Smooth muscle cell (in vitro differentiated cells): ENCODE measurements at regions not wholly inside any gene's neighbourhood (a gene's known extent, or its start where the extent isn't known, plus 50 kb on each side); places are given as distances from the start of the nearest gene placed in this dataset.

Source experiments
- DNase-seq: peaks from one replicate; lab custom pipeline; 2025; ENCODE audit not compliant: unreplicated experiment; lab: John Stamatoyannopoulos, UW
- H2AFZ ChIP-seq: fragments of 200-600 bp; sonication (generic); 2 replicates; pipeline ENCODE4 v1.6.0; 2016; ENCODE audit warnings: antibody characterized with exemption, low read depth, mild to moderate bottlenecking
- H3F3A ChIP-seq: fragments of 200-600 bp; sonication (generic); 2 replicates; pipeline ENCODE4 v1.6.0; 2017; ENCODE audit warnings: antibody characterized with exemption, low read depth
- H3K27ac ChIP-seq: fragments of 200-600 bp; sonication (generic); 2 replicates; pipeline ENCODE4 v1.5.1; 2016; ENCODE audit warnings: low read depth, mild to moderate bottlenecking
- H3K27me3 ChIP-seq: fragments of 200-600 bp; sonication (generic); 2 replicates; pipeline ENCODE4 v1.6.1; 2016; ENCODE audit warnings: low read depth, mild to moderate bottlenecking
- H3K36me3 ChIP-seq: fragments of 200-600 bp; sonication (generic); 2 replicates; pipeline ENCODE4 v1.5.1; 2016; ENCODE audit warnings: low read depth
- H3K4me1 ChIP-seq: fragments of 200-600 bp; sonication (generic); 2 replicates; pipeline ENCODE4 v1.5.1; 2016; ENCODE audit warnings: low read depth
- H3K4me2 ChIP-seq: fragments of 200-600 bp; sonication (generic); 2 replicates; pipeline ENCODE4 v1.6.0; 2016; ENCODE audit warnings: mild to moderate bottlenecking
- H3K4me3 ChIP-seq: fragments of 200-600 bp; sonication (generic); 2 replicates; pipeline ENCODE4 v1.5.1; 2016; ENCODE audit warnings: mild to moderate bottlenecking
- H3K79me2 ChIP-seq: fragments of 200-600 bp; sonication (generic); 2 replicates; pipeline ENCODE4 v1.6.0; 2016; ENCODE audit warnings: low read depth, mild to moderate bottlenecking
- H3K9ac ChIP-seq: fragments of 200-600 bp; sonication (generic); 2 replicates; pipeline ENCODE4 v1.6.0; 2016; ENCODE audit warnings: low read depth
- H3K9me3 ChIP-seq: fragments of 200-600 bp; sonication (generic); replicated peaks from 2 replicates; pipeline ENCODE4 v1.5.1; 2016; ENCODE audit warnings: low read depth
- H4K20me1 ChIP-seq: fragments of 200-600 bp; sonication (generic); 2 replicates; pipeline ENCODE4 v1.6.0; 2016; ENCODE audit warnings: low read depth
- CTCF ChIP-seq: fragments of 200-600 bp; sonication (generic); IDR thresholded peaks from 2 replicates; pipeline ENCODE4 v1.5.1; 2017; ENCODE audit warnings: borderline replicate concordance, mild to moderate bottlenecking, antibody characterized with exemption; ENCODE audit not compliant: insufficient read depth, poor library complexity, severe bottlenecking
- WGBS: methylation state at CpG from one replicate; pipeline ENCODE4 v1.1.7; 2016; ENCODE audit warnings: low lambda C conversion rate; 5-methylcytosine and 5-hydroxymethylcytosine counted together

DNA sequence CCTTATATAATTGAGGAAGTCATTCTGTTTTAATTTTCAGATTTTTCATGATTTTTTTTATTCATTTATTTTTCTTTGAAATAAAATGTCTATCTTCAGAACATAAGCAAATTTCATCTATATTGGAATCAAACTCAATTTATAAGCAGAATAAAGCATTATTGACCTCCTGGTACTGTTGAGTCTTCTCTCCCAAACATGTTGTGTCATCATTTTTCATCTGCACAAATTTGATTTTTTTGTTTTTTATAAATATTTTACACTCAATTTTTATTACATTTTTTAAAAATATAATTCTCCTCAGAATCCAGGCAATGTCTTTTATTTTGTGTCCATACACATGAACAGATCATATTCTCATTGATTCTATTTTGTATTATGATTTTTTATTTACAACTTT lies 2363.9 kb downstream of the TP53TG3F start:
- H3K9me3 ChIP-seq: peaks cover 4% of the 10 kb centered on the region
- H3F3A ChIP-seq: no peaks in the 10 kb centered on the region
- no peaks in the 10 kb centered on the region for H4K20me1 ChIP-seq
- TF ChIP-seq CTCF: no peak
- no peaks in the 10 kb centered on the region for H3K4me1 ChIP-seq
- H3K27me3 ChIP-seq: no peaks in the 10 kb centered on the region
- DNase-seq: no peak
- H3K27ac ChIP-seq: no peak overlapping the region
- no peak overlapping the region for H3K4me2 ChIP-seq
- no peak overlapping the region for H3K4me3 ChIP-seq
- H3K36me3 ChIP-seq: no peaks in the 10 kb centered on the region
- H3K79me2 ChIP-seq: no peaks in the 10 kb centered on the region
- H3K9ac ChIP-seq: no peak overlapping the region
- H2AFZ ChIP-seq: no peak overlapping the region

- no peaks in the 10 kb centered on the region for H3K9me3 ChIP-seq
- TF ChIP-seq CTCF: no peak
- H3K9ac ChIP-seq: no peak overlapping the region
- H3K36me3 ChIP-seq: no peaks in the 10 kb centered on the region
- no peaks in the 10 kb centered on the region for H3F3A ChIP-seq
- no peaks in the 10 kb centered on the region for H3K27me3 ChIP-seq
- H3K4me1 ChIP-seq: no peaks in the 10 kb centered on the region
- H3K4me2 ChIP-seq: no peak overlapping the region
- no peak overlapping the region for H3K4me3 ChIP-seq
- H4K20me1 ChIP-seq: no peaks in the 10 kb centered on the region
- H3K27ac ChIP-seq: no peak overlapping the region
- no peak for DNase-seq
- no peaks in the 10 kb centered on the region for H3K79me2 ChIP-seq
- WGBS: 40% methylated on average over 3 of the region's 3 CpGs
- H2AFZ ChIP-seq: no peak overlapping the region
These were observed 2382.2 kb downstream of the TP53TG3F start for GRCh38 chr16:35841632-35842031.

DNA sequence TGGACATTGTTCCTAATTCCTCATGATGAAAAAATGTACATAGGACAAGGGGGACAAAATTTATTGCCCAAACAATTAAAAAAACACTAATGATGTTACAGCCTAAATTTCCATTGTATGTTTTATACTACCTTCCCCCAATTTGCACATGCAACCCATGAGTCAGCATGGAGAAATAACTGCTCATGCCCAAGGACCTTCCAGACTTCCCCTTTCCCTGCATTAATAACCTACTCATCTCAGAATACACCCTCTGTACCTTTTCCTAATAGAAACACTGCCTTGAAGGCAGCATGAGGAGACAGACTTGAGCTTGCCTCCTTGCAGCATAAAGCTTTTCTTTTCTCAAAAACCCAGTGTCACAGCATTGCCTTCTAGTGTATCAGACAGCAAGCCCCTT lies 2402.8 kb downstream of the TP53TG3F start:
- no peak for DNase-seq
- Histone ChIP-seq H3K36me3 (no peaks in the 10 kb centered on the region), H3K27me3 (no peaks in the 10 kb centered on the region), H3K9me3 (peaks cover 6% of the 10 kb centered on the region), H3F3A (no peaks in the 10 kb centered on the region), H3K27ac (no peak overlapping the region), H3K4me1 (no peaks in the 10 kb centered on the region), H2AFZ (no peak overlapping the region), H3K4me2 (no peak overlapping the region), H4K20me1 (no peaks in the 10 kb centered on the region), H3K9ac (no peak overlapping the region), H3K4me3 (no peak overlapping the region), H3K79me2 (no peaks in the 10 kb centered on the region)
- no peak for TF ChIP-seq CTCF

DNA sequence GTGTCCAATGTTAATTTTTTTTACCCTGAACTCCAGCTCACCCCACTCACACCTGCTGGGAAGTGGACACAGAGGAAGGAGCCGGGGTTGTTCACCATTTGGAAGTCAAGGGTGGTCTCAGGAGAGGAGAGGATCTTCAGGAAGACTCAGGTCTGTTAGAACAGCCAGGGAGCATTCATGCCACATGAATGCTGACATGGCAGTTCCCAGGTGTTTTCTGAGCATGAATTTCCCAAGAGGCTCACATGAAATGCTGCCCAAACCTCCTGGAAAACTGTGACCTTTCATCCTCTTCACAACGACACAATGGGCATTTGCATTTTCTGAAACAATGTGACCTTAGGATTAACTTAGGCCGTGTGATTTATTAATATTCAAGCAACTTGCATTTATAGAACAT lies 2409.2 kb downstream of the TP53TG3F start:
- 50% methylated on average over 3 of the region's 3 CpGs for WGBS
- no peak for TF ChIP-seq CTCF

More for the DNA sequence above, 2409.2 kb downstream of the TP53TG3F start:
- Histone ChIP-seq H3F3A (no peaks in the 10 kb centered on the region), H3K4me2 (no peak overlapping the region), H3K27me3 (no peaks in the 10 kb centered on the region), H3K9ac (no peak overlapping the region), H2AFZ (no peak overlapping the region), H4K20me1 (no peaks in the 10 kb centered on the region), H3K36me3 (no peaks in the 10 kb centered on the region), H3K27ac (no peak overlapping the region), H3K4me1 (no peaks in the 10 kb centered on the region), H3K9me3 (peaks cover 17% of the 10 kb centered on the region), H3K4me3 (no peak overlapping the region), H3K79me2 (no peaks in the 10 kb centered on the region)
- DNase-seq: no peak
